SK-N-SH treated with all-trans-retinoic acid at 6 μM for 48 hours (cell line): ENCODE measurements at regions not wholly inside any gene's neighbourhood (a gene's known extent, or its start where the extent isn't known, plus 50 kb on each side); places are given as distances from the start of the nearest gene placed in this dataset.
A peak's percentile ranks its signal among the peaks of the same experiment; 100 is the strongest.
"Not testable (repeated sequence)": the region's sequence is repeated elsewhere in the genome, so short reads cannot be mapped to it uniquely, and the experiment has no call there.

Experiments used
- ATAC-seq: fragments of 200-7000 bp; cut with Tn5 transposase; 3 replicates; pipeline ENCODE4 v1.9.1; 2020; ENCODE audit warnings: mild to moderate bottlenecking, moderate library complexity

DNA sequence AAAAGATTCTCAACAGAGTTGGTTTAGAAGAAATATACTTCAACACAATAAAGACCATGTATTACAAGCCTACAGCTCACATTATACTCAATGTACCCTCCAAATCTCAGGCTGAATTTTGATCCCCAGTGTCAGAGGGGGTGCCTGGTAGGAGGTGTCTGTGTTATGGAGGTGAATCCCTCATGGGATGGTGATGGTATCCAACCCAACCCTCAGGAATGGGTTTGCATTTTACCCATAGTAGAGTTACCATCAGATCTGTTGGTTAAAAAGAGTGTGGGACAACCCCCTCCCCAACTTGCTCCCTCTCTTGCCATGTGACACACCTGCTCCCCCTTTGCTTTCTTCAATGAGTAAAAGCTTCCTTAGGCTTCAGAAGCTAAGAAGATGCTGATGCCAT lies 205.5 kb downstream of the POTEM start:
- ATAC-seq, result not testable (repeated sequence)

DNA sequence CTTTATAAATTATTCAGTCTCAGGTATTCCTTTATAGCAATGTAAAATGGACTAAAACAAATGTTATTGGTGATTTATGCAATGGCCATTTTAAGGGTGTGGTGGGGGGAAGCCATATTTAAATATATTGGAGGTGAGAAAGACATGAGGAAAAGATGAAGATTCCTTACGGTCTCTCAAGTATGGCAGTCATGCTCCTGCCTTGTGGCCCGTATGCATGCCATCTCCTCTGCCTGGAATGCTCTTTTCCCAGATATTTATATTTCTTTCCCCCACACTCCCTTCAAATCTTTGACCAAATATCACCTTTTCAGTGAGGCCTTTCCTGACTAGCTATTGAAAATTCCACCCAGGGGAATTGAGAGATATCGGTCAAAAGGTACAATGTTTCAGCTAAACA lies 206.0 kb downstream of the POTEM start:
- not testable (repeated sequence) for ATAC-seq

DNA sequence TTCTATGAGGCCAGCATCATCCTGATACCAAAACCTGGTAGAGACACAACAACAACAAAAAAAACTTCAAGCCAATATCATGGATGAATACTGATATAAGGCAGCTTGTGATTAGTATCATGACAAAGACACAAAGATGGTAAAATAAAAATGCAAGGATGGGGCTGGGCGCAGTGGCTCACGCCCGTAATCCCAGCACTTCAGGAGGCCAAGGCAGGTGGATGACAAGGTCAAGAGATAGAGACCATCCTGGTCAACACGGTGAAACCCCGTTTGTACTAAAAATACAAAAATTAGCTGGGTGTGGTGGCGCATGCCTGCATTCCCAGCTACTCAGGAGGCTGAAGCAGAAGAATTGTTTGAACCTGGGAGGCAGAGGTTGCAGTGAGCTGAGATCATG lies 210.2 kb downstream of the POTEM start:
- not testable (repeated sequence) for ATAC-seq

DNA sequence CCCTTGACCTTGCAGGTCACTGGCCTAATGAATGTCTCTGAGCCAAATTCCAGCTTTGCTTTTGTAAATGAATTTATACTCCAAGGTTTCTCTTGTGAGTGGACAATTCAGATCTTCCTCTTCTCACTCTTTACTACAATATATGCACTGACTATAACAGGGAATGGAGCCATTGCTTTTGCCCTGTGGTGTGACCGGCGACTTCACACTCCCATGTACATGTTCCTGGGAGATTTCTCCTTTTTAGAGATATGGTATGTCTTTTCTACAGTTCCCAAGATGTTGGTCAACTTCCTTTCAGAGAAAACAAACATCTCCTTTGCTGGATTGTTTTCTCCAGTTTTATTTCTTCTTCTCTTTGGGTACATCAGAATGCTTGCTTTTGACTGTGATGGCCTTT lies 213.1 kb downstream of the POTEM start:
- ATAC-seq, result not testable (repeated sequence)

DNA sequence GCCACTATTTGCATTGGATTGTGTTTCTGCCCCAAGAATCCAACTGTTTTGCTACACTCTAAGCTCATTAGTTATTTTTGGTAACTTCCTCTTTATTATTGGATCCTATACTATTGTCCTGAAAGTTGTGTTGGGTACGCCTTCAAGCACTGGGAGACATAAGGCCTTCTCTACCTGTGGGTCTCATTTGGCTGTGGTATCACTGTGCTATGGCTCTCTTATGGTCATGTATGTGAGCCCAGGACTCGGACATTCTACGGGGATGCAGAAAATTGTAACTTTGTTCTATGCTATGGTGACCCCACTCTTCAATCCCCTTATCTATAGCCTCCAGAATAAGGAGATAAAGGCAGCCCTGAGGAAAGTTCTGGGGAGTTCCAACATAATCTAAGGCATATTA lies 213.6 kb downstream of the POTEM start:
- ATAC-seq, result not testable (repeated sequence)

DNA sequence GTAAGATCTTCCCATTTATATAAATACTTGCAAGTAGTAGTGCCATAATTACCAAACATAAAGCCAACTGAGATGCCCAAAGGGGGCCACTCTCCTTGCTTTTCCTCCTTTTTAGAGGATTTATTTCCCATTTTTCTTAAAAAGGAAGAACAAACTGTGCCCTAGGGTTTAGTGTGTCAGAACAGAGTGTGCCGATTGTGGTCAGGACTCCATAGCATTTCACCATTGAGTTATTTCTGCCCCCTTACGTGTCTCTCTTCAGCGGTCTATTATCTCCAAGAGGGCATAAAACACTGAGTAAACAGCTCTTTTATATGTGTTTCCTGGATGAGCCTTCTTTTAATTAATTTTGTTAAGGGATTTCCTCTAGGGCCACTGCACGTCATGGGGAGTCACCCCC lies 227.9 kb downstream of the POTEM start:
- ATAC-seq, result not testable (repeated sequence)

DNA sequence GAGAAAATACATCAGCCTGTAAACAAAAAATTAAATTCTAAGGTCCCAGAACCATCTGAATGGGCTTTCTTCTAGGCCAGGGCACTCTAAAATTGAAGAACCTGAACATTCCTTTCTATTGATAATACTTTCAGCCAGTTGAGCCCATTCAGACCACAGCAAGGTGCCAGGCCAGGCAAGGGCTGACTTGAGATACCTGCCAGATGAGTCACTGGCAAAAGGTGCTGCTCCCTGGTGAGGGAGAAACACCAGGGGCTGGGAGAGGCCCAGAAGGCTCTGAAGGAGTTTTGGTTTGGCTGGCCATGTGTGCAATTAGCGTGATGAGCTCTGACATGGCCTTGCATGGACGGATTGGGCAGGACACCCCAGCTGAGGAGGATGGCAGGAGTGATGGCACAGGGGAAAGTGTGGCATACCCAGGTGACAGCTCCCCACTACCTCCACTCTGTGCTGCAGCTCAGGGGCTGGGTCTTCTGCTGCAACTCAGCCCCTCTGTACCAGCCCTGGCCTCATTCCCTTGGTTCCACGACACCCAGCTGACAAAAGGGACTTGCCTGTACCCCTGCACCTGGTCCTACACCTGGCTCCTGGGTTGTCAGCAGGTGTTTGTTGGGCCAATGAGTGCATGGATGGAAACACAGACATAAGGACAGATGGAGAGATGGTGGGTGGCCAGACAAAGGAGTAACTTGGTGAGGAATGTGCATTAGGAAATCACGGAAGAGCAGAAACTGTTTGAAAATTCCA lies 230.4 kb downstream of the POTEM start:
- not testable (repeated sequence) for ATAC-seq

DNA sequence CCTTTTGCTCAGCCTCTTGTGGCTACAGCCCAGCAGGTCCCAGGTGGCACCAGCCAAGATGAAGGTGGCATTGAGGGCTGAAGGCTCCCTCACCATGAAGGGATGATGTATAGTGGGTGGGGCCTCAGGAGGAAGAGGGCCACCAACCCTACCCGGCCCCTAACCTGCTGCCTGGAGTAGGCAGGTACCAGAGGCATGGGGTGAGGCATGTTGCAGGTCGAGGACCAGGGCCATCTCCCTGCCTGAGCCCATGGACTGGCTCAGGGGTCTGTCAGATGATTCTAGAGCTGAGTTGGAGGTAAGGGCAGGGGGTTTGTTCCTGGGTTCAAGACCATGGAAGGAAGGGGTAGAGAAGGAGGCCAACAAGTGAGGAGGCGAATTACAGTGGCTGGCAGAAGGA lies 231.1 kb downstream of the POTEM start:
- ATAC-seq, result not testable (repeated sequence)

DNA sequence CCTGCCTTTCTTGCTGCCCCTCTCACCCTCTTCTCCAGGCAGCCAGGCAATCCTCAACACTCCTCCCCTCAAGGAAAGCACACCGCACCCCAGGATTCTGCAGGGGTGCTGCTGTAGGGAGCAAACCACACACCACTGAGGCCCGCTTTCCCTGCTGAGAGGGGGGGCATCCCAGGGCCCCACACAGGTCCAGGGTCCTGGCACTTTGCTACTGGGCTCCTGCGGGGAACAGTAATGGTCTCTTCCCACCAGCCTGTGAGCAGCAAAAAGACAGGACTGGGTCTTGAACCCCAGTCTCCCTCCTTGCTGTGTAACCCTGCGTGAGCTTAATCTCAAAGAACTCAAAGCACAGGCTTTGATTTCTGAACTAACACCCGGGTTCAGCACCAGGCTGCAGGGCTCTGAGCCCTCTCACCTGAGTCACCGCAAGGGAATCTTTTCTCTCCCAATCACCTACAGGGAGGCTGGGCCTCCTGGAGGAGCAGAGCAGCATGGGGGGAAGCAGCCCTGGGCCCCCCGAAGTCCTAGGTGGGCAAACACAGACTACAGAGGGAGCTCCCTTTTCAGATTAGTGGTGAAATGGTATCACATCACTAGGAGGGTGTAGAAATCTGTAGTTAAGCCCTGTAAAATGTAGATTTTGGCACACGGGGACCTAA lies 232.6 kb downstream of the POTEG start:
- not testable (repeated sequence) for ATAC-seq

DNA sequence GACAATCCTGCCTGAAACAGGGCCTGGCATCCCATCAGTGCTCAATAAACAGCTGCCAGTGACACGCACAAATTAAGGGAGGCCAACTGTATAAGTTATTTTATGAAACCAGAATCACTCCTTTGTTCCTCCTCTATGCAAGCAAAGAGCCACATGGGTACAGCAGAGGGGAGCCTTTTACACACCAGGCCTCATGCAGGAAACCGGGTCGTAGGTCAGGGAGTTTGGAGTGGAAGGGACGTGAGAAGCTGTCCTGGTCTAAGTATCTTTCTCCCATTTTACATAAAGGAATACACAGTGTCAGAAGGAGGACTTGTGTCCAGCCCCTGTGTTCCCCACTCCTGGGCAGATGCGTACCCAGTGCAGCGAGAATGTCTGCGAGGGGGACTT lies 232.1 kb downstream of the POTEG start:
- not testable (repeated sequence) for ATAC-seq

DNA sequence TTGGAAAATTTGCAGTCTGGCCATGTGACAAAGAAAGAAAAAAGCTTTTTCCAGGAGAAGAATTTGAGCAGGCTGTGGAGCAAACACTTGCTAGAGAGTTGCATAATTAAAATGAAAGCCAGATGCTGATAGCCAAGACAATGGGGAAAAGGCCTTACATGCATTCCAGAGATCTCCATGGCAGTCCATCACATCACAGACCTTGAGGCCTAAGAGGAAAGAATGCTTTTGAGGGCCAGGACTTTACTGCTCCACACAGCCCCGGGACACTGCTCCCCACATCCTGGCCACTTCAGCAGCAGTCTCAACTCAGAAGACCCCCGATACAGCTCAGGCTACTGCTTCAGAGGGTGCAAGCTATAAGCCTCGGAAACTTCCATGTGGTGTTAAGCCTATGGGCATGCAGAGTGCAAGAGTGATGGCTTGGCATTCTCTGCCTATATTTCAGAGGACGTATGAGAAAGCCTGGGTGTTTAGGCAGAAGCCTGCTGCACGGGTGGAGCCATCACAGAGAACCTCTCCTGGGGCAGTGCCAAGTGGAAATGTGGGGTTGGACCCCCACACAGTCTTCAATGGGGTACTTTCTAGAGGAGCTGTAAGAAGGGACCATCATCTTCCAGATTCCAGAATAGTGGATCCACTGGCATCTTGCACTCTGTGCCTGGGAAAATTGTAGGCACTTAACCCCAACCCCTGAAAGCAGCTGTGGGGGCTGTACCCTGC lies 230.7 kb downstream of the POTEG start:
- ATAC-seq, result peak; percentile 73

DNA sequence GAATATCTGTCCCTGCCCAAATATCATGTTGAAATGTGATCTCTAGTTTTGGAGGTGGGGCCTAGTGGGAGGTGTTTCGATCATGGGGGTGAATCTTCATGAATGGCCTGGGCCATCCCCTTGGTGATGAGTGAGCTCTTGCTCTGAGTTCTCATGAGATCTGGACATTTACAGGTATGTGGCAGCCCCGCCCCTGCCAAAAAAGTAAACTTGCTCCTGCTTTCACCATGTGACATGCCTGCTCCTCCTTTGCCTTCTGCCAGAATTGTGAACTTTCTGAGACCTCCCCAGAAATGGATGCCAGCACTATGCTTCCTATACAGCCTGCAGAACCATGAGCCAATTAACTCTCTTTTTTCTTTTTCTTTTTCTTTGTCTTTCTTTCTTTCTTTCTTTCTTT lies 229.3 kb downstream of the POTEG start:
- not testable (repeated sequence) for ATAC-seq

DNA sequence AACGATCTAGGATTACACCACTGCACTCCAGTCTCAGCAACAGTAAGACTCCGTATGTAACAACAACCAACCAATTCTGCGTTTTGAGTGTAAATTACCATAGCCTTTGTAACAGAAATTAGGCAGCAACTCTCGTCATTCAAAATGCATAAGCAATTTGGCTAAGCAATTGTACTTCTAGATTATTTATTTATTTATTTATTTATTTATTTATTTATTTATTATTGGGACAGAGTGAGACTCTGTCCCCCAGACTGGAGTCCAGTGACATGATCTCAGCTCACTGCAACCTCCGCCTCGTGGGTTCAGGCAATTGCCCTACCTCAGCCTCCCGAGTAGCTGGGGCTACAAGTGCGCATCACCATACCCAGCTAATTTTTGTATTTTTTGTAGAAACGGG lies 217.7 kb downstream of the POTEG start:
- ATAC-seq, result not testable (repeated sequence)

DNA sequence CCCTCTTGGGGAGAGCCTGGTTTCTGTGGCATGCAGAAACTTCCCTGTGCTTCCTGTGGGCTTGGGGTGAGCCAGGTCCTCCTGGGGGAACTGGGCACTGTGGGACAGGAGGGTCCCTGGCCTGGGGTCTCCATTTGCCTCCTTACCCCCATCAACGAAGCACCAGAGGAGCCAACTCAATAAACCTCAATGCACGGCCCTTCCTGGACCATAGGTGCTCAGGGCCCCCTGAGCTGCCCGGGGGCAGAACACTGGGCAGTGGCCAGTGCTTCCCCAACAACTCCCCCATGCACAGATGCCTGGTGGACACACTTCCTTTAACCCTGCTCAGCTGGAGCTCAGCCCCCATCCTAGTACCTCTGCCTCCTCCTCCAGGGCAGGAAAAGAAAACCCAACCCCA lies 214.7 kb downstream of the POTEG start:
- ATAC-seq, result not testable (repeated sequence)

DNA sequence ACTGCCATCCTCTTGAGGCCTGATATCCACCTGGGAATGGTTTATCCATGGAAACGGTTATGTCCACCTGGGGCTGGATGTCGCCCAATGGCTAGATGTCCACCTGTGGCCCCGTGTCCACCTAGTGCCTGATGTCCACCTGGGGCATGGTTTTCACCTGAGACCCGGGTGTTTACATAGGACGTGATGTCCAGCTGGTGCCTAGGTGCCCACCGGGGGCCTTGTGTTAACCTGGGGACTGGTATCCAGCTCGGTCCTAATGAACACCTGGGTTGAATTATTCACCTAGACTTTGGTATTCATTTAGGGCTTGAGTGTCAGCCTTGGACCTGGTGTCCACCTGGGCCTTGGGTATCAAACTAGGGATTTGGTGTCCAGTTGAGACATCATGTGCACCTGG lies 202.7 kb downstream of the POTEG start:
- ATAC-seq, result not testable (repeated sequence)

DNA sequence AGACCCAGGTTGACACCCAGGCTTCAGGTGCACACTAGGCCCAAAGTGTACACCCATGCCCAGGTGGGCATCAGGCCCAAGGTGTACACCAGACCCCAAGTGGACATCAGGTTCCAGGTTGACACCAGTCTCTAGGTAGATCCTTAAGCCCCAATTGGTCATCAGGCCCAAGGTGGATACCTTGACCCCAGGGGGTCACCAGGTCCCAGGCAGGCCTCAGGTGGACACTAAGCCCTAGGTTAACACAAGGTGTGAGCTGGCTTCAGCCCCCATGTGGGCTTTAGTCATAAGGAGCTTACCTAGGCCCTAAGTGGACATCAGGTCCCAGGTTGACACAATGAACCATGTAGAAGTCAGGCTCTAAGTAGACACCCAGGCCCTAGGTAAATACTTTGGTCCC lies 200.1 kb downstream of the POTEG start:
- not testable (repeated sequence) for ATAC-seq

DNA sequence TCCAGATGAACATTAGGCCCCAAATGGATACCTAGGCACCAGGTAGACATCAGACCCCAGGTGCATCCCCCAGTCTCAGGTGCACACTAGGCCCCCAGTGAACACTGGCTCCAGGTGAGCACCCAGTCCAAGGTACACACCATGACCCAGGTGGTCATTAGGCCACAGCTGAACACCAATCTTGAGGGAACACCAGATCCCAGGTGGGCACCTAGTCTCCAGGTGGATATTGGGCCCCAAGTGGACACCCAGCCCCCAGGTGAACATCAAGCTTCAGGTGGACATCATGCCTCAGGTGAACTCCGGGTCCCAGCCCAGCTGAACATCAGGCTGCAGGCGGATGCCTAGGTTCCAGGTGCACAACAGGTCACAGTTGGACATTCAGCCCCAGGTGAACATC lies 196.5 kb downstream of the POTEG start:
- not testable (repeated sequence) for ATAC-seq

DNA sequence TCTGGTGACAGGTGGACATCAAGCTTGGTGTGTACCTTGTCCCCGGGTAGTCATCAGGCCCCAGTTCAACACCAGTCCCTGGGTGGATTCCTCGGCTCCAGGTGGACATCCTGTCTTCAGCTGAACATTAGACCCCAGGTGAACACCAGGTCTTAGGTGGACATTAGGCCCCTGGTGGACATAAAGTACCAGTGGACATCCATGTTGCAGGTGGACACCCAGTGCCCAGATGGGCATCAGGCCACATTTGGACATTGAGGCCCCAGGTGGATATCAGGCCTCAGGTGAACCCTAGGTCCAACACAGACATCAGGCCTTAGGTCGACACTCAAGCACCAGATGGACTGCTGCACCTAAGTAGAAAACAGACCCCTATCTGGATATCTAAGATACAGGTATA lies 195.6 kb downstream of the POTEG start:
- not testable (repeated sequence) for ATAC-seq

DNA sequence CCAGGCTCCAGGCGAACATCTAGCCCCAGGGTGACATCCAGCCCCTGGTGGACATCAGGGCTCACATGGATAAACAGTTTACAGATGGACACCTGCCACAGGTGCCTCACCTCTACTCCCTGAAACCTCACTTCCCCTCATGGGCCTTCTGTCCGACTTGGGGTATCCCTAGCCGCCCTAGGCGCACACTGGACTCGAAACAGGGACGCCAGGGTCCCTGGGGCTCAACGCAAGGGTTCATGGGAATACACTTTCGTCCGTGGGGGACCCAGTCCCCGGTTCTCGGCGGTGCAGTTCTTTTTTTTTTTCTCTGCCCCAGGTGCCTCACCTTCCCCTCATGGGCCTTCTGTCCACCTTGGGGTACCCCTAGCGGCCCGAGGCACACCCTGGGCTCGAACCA lies 194.2 kb downstream of the POTEG start:
- ATAC-seq, result not testable (repeated sequence)

DNA sequence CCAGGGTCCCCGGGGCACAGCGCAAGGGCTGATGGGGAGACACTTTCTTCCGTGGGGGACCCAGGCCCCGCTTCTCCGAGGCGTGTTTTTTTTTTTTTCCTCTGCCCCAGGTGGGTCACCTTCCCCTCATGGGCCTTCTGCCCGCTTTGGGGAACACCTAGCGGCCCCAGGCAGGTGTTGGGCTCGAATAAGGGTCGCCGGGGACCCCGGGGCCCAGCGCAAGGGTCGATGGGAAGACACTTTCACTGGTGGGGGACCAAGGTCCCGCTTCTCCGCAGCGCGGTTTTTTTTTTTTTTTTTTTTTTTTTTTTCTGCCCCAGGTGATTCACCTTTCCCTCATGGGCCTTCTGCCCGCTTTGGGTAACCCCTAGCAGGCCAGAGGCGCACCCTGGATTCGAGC lies 193.8 kb downstream of the POTEG start:
- ATAC-seq, result not testable (repeated sequence)

DNA sequence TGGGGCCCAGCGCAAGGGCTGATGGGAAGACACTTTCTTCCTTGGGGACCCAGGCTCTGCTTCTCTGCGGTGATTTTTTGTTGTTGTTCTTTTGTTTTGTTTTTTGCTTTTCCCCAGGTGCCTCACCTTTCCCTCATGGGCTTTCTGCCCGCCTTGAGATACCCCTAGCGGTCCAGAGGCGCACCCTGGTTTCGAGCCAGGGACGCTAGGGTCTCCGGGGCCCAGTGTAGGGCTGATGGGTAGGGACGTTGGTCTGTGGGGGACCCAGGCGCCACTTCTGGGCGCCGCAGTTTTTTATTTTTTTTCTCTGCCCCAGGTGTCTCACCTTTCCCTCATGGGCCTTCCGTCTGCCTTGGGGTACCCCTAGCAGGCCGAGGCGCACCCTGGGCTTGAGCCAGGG lies 192.7 kb downstream of the POTEG start:
- ATAC-seq, result not testable (repeated sequence)

DNA sequence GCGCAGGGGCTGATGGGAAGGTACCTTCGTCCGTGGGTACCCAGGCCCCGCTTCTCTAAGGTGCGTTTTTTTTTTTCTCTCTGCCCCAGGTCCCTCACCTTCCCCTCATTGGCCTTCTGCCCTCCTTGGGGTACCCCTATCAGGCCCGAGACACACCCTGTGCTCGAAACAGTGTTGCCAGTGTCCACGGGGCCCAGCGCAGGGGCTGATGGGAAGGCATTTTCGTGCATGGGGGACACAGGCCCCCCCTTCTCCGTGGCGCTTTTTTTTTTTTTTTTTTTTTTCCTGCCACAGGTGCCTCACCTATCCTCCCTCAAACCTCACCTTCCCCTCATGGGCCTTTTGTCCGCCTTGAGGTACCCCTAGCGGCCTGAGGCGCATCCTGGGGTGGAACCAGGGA lies 191.6 kb downstream of the POTEG start:
- ATAC-seq, result not testable (repeated sequence)

DNA sequence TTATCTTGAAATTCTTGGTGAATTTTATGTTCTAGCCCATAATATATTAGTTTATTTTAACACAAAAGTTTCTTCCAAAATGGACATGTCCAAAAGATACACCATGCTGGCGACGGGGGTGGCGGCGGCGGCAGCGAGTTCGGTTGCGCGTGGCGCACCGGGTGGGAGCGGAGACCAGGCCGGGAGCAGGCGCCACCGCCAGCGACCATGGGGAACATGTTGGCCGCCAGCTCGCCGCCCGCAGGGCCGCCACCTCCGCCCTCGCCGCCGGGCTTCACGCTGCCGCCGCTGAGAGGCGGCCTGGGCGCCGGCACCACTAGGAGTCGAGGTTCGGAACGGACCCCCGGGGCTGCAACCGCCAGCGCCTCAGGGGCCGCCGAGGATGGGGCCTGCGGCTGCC lies 167.2 kb downstream of the POTEG start:
- ATAC-seq, result not testable (repeated sequence)

DNA sequence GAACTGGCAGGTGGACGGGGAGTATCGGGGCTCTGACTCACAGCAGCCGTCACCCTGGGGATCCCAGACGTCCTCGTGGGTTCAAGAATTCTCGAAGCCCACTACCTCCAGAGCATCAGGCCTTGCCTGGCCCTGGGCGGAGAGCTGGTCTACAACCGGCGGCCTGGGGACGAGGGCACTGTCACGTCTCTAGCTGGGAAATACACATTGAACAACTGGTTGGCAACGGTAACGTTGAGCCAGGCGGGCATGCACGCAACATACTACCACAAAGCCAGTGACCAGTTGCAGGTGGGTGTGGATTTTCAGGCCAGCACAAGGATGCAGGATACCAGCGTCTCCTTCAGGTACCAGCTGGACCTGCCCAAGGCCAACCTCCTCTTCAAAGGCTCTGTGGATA lies 166.5 kb downstream of the POTEG start:
- ATAC-seq, result not testable (repeated sequence)
